Upper lobe of right lung (tissue), 1 donor: ENCODE measurements at regions not wholly inside any gene's neighbourhood (a gene's known extent, or its start where the extent isn't known, plus 50 kb on each side); places are given as distances from the start of the nearest gene placed in this dataset.

Experiments
- ATAC-seq: fragments of 200-7000 bp; cut with Tn5 transposase; one replicate; pipeline ENCODE4 v1.9.1; 2020; ENCODE audit warnings: mild to moderate bottlenecking, moderate library complexity
- DNase-seq: peaks from one replicate; pipeline ENCODE4 v3.0.0-alpha.2; 2020
- H3K27ac ChIP-seq: fragments of 200-600 bp; one replicate; pipeline ENCODE4 v1.8.0; 2022
- H3K27me3 ChIP-seq: fragments of 200-600 bp; one replicate; pipeline ENCODE4 v1.8.0; 2022; ENCODE audit warnings: mild to moderate bottlenecking
- H3K36me3 ChIP-seq: fragments of 200-600 bp; one replicate; pipeline ENCODE4 v1.8.0; 2022
- H3K4me1 ChIP-seq: fragments of 200-600 bp; one replicate; pipeline ENCODE4 v1.8.0; 2022
- H3K4me3 ChIP-seq: fragments of 200-600 bp; one replicate; pipeline ENCODE4 v1.8.0; 2022; ENCODE audit warnings: mild to moderate bottlenecking
- H3K9me3 ChIP-seq: fragments of 200-600 bp; one replicate; pipeline ENCODE4 v1.8.0; 2022
- CTCF ChIP-seq: fragments of 200-600 bp; IDR thresholded peaks from one replicate; pipeline ENCODE4 v1.8.0; 2022; ENCODE audit warnings: antibody characterized with exemption
- intact Hi-C: fragments of 100-400 bp; cut with DNase I; formaldehyde crosslinking; loops from one replicate; pipeline ENCODE4 v1.11.0; 2022
- donor health status: DM: no; HTN: yes; CAD: no; lungs with severe emphysema.

GRCh38 chr6:140548366-140548765, 1173.9 kb upstream of the CITED2 start:
- no peaks in the 10 kb centered on the region for H3K9me3 ChIP-seq
- no peaks in the 10 kb centered on the region for H3K36me3 ChIP-seq
- H3K4me3 ChIP-seq: no peak overlapping the region
- H3K27ac ChIP-seq: no peak overlapping the region
- no peak for TF ChIP-seq CTCF
- no peaks in the 10 kb centered on the region for H3K27me3 ChIP-seq
- no peak for DNase-seq
- ATAC-seq: no peak
- no peaks in the 10 kb centered on the region for H3K4me1 ChIP-seq
- intact Hi-C loops: no loop called here

- no peak for DNase-seq
Measured at GRCh38 chr6:140546640-140547039, 1172.2 kb upstream of the CITED2 start.

GRCh38 chr6:140544431-140544830, 1170.0 kb upstream of the CITED2 start:
- DNase-seq: no peak
- Histone ChIP-seq H3K4me3 (no peak overlapping the region), H3K4me1 (no peaks in the 10 kb centered on the region), H3K27ac (no peak overlapping the region), H3K27me3 (no peaks in the 10 kb centered on the region), H3K36me3 (no peaks in the 10 kb centered on the region), H3K9me3 (no peaks in the 10 kb centered on the region)
- intact Hi-C loops: no loop called here
- no peak for TF ChIP-seq CTCF
- no peak for ATAC-seq

More at GRCh38 chr6:140546640-140547039, 1172.2 kb upstream of the CITED2 start:
- H3K9me3 ChIP-seq: no peaks in the 10 kb centered on the region
- no peaks in the 10 kb centered on the region for H3K27me3 ChIP-seq
- H3K4me3 ChIP-seq: no peak overlapping the region
- no peaks in the 10 kb centered on the region for H3K36me3 ChIP-seq
- no peak for ATAC-seq
- intact Hi-C loops: no loop called here
- no peak for TF ChIP-seq CTCF
- H3K27ac ChIP-seq: no peak overlapping the region
- H3K4me1 ChIP-seq: no peaks in the 10 kb centered on the region

DNA sequence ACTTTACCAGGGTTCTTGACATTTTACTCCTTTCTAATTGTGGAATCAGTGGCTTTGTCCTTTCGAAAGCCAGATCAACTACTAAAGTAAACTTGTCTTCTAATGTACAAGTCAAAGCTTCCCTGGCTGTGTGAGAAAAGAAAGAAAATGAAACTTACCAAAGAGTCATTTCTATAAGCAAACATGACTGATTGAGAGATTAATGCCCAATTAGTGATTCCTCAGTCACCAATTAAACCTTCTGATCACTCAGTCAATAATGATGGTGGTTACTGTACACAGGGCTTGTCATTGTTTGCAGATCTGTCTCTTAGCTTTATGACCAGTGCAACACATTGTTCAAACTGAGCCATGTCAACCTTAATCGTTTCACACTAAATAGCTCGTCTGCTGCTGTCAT, 1168.4 kb upstream of the CITED2 start:
- Histone ChIP-seq H3K36me3 (no peaks in the 10 kb centered on the region), H3K4me3 (no peak overlapping the region), H3K27me3 (no peaks in the 10 kb centered on the region), H3K27ac (no peak overlapping the region), H3K4me1 (no peaks in the 10 kb centered on the region), H3K9me3 (no peaks in the 10 kb centered on the region)
- no peak for TF ChIP-seq CTCF
- no peak for ATAC-seq
- intact Hi-C loops: no loop called here
- DNase-seq: no peak

DNA sequence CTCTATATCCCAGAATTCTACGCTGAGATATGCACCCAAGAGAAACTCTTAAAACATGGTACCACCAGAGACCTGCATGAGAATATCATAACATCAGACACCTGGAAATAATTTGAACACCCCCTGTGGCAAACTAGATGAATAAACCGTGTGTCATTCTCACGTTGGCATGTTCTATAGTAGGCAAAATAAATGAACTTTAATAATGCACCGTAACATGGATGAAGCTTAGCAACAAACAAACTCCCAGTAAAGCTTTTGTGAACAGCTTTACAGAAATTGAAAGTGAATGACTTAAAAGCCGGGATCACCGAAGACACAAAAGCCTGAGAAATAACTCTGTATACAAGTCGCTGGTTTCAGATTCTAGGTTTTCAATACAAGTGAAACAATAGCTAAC, 1166.8 kb upstream of the CITED2 start:
- Histone ChIP-seq H3K27ac (no peak overlapping the region), H3K4me3 (no peak overlapping the region), H3K4me1 (no peaks in the 10 kb centered on the region), H3K36me3 (no peaks in the 10 kb centered on the region), H3K27me3 (no peaks in the 10 kb centered on the region), H3K9me3 (no peaks in the 10 kb centered on the region)
- DNase-seq (no peak), ATAC-seq (no peak)
- intact Hi-C loops: no loop called here
- TF ChIP-seq CTCF: no peak

DNA sequence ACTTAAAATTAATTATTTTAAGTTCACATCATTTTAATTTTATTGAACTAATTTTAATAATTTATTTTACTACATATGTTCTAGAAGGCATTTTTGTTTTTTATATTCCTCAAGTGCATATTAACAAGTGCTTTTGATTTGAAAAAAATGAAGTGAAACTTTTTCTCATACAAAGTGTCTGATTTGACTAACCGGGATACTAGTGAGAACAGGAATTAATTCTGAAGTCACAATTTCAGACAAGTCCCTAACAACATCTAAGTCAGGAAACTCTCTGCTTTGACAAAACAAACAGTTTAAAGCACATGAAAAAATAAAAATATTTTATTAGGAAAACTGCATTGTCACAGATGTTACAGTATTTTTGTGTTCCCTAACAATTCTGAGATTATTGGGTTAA, 1166.3 kb upstream of the CITED2 start:
- DNase-seq: no peak
- H3K27me3 ChIP-seq: no peaks in the 10 kb centered on the region
- intact Hi-C loops: no loop called here

More for the DNA sequence above, 1166.3 kb upstream of the CITED2 start:
- no peaks in the 10 kb centered on the region for H3K36me3 ChIP-seq
- no peak for ATAC-seq
- no peak overlapping the region for H3K27ac ChIP-seq
- H3K9me3 ChIP-seq: no peaks in the 10 kb centered on the region
- TF ChIP-seq CTCF: no peak
- H3K4me1 ChIP-seq: no peaks in the 10 kb centered on the region
- no peak overlapping the region for H3K4me3 ChIP-seq
